ENCODE measurements at regions not wholly inside any gene's neighbourhood (a gene's known extent, or its start where the extent isn't known, plus 50 kb on each side); places are given as distances from the start of the nearest gene placed in this dataset.

GRCh38 chr4:82200046-82200445, 173.7 kb downstream of the HNRNPD start:
- TF ChIP-seq CTCF (IDR thresholded peaks at IDR 0.05 in 8 of 11, conservative IDR thresholded peaks at IDR 0.05 in 3 of 11) (no peak), POLR2AphosphoS5 (IDR thresholded peaks at IDR 0.05) (no peak), POLR2A (IDR thresholded peaks at IDR 0.05) (no peak)

Measured in spleen (tissue), 7 donors.